ENCODE measurements at regions not wholly inside any gene's neighbourhood (a gene's known extent, or its start where the extent isn't known, plus 50 kb on each side); places are given as distances from the start of the nearest gene placed in this dataset.
"Not testable (repeated sequence)": the region's sequence is repeated elsewhere in the genome, so short reads cannot be mapped to it uniquely, and the experiment has no call there.

DNA sequence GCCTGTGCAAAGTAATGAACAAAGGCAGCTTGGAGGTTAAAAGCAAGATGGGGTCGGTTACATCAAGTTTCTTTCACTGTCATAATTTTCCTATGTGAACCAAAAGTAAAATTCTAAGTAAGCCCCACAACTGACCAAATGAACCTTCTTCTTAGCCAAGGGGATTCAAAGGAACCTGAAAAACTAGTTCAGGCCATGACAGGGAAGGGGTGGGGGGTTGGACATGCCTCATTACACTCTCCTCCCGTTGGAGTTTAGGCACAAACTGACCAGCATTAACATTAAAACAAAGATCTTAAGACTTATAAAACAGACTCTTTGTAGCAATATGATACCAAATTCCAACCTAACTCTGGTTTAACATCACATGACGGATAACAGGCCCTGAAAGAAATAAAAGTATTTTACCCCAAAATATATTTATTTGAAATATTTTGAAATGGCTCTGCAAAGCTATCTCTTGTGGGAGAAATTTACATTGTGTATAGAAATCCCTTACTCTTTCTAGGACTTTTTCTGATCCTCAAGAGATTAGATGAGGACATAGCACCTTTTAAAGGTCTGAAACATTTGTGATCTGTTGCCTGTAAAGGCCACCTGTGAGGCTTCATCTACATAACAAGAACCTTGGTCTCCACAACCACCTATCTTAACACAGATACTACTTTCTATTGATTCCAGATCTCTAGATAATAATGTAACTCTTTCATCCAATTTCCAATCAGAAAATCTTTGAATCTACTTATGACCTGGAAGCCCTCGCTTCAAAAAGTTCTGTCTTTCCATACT, 1829.0 kb upstream of the MIR17HG start:
- no peaks in the 10 kb centered on the region for H3K36me3 ChIP-seq (ENCODE audit: control insufficient read depth, insufficient read depth, low read length)
- H3K4me3 ChIP-seq (ENCODE audit: low read depth, low read length): no peak overlapping the region
- H3K4me1 ChIP-seq (ENCODE audit: control insufficient read depth, insufficient read depth, low read length): no peaks in the 10 kb centered on the region
- no peaks in the 10 kb centered on the region for H3K27me3 ChIP-seq (ENCODE audit: control insufficient read depth, insufficient read depth, low read length)
- WGBS (ENCODE audit: insufficient coverage): no CpG with 5 or more reads among the region's 4 CpGs
- no peaks in the 10 kb centered on the region for H3K9me3 ChIP-seq (ENCODE audit: control insufficient read depth, insufficient read depth, low read length)
- no peak for DNase-seq (ENCODE audit: low read depth in 4 of 6, low spot score in 6 of 6)
- H3K27ac ChIP-seq (ENCODE audit: low read depth, low read length): no peak overlapping the region

GRCh38 chr13:89520468-89520867, 1827.0 kb upstream of the MIR17HG start:
- no peaks in the 10 kb centered on the region for H3K9me3 ChIP-seq (ENCODE audit: control insufficient read depth, insufficient read depth, low read length)
- DNase-seq (ENCODE audit: low read depth in 4 of 6, low spot score in 6 of 6): no peak
- H3K36me3 ChIP-seq (ENCODE audit: control insufficient read depth, insufficient read depth, low read length): no peaks in the 10 kb centered on the region
- H3K4me3 ChIP-seq (ENCODE audit: low read depth, low read length): no peak overlapping the region
- H3K27me3 ChIP-seq (ENCODE audit: control insufficient read depth, insufficient read depth, low read length): no peaks in the 10 kb centered on the region
- no peak overlapping the region for H3K27ac ChIP-seq (ENCODE audit: low read depth, low read length)
- H3K4me1 ChIP-seq (ENCODE audit: control insufficient read depth, insufficient read depth, low read length): no peaks in the 10 kb centered on the region

DNA sequence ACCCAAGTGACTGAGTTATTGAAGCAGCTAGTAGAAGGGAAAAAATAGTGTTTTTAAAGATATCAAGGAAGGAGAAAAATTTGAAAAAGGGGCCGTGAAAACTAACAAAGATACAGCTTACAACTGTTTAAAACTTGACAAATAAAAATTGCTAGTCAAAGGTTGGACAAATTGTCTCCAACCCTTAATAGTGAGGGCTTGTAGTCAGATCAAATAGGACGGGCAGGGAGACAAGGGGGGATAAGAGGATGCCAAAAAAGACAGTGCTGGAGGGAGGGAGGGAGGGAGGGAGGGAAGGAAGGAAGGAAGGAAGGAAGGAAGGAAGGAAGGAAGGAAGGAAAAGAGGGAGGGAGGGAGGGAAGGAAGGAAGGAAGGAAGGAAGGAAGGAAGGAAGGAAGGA, 1825.8 kb upstream of the MIR17HG start:
- not testable (repeated sequence) for H3K27me3 ChIP-seq (ENCODE audit: control insufficient read depth, insufficient read depth, low read length); H3K9me3 ChIP-seq (ENCODE audit: control insufficient read depth, insufficient read depth, low read length); DNase-seq (ENCODE audit: low read depth in 4 of 6, low spot score in 6 of 6); H3K4me1 ChIP-seq (ENCODE audit: control insufficient read depth, insufficient read depth, low read length); H3K4me3 ChIP-seq (ENCODE audit: low read depth, low read length); H3K36me3 ChIP-seq (ENCODE audit: control insufficient read depth, insufficient read depth, low read length); H3K27ac ChIP-seq (ENCODE audit: low read depth, low read length)
- WGBS (ENCODE audit: insufficient coverage): no CpG with 5 or more reads among the region's 2 CpGs

GRCh38 chr13:89541091-89542030, 1806.1 kb upstream of the MIR17HG start:
- WGBS (ENCODE audit: insufficient coverage): 93% methylated on average over 6 of the region's 6 CpGs
- Histone ChIP-seq H3K4me1 (ENCODE audit: control insufficient read depth, insufficient read depth, low read length) (no peaks in the 10 kb centered on the region), H3K4me3 (ENCODE audit: low read depth, low read length) (no peak overlapping the region), H3K9me3 (ENCODE audit: control insufficient read depth, insufficient read depth, low read length) (no peaks in the 10 kb centered on the region), H3K27ac (ENCODE audit: low read depth, low read length) (no peak overlapping the region), H3K36me3 (ENCODE audit: control insufficient read depth, insufficient read depth, low read length) (no peaks in the 10 kb centered on the region), H3K27me3 (ENCODE audit: control insufficient read depth, insufficient read depth, low read length) (no peaks in the 10 kb centered on the region)
- no peak for DNase-seq (ENCODE audit: low read depth in 4 of 6, low spot score in 6 of 6)

DNA sequence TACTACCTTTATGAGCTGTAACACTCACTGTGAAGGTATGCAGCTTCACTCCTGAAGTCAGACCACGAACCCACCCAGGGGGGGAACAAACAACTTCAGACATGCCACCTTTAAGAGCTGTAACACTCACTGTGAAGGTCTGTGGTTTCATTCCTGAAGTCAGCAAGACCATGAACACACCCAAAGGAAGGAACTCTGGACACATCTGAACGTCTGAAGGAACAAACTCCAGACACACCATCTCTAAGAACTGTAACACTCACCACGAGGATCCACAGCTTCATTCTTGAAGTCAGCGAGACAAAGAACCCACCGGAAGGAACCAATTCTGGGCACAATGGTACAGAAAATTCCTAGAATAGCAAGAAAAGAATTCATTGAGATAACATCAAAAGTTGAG, 1796.5 kb upstream of the MIR17HG start:
- Histone ChIP-seq H3K9me3 (ENCODE audit: control insufficient read depth, insufficient read depth, low read length) (no peaks in the 10 kb centered on the region), H3K27ac (ENCODE audit: low read depth, low read length) (no peak overlapping the region), H3K4me3 (ENCODE audit: low read depth, low read length) (no peak overlapping the region), H3K4me1 (ENCODE audit: control insufficient read depth, insufficient read depth, low read length) (no peaks in the 10 kb centered on the region), H3K36me3 (ENCODE audit: control insufficient read depth, insufficient read depth, low read length) (no peaks in the 10 kb centered on the region), H3K27me3 (ENCODE audit: control insufficient read depth, insufficient read depth, low read length) (no peaks in the 10 kb centered on the region)
- no peak for DNase-seq (ENCODE audit: low read depth in 4 of 6, low spot score in 6 of 6)
- 77% methylated on average over 3 of the region's 5 CpGs for WGBS (ENCODE audit: insufficient coverage)

- H3K36me3 ChIP-seq (ENCODE audit: control insufficient read depth, insufficient read depth, low read length): no peaks in the 10 kb centered on the region
- no peaks in the 10 kb centered on the region for H3K27me3 ChIP-seq (ENCODE audit: control insufficient read depth, insufficient read depth, low read length)
- no peak overlapping the region for H3K27ac ChIP-seq (ENCODE audit: low read depth, low read length)
- no peak overlapping the region for H3K4me3 ChIP-seq (ENCODE audit: low read depth, low read length)
- WGBS (ENCODE audit: insufficient coverage): no CpG with 5 or more reads among the region's 1 CpG
- no peaks in the 10 kb centered on the region for H3K9me3 ChIP-seq (ENCODE audit: control insufficient read depth, insufficient read depth, low read length)
- no peaks in the 10 kb centered on the region for H3K4me1 ChIP-seq (ENCODE audit: control insufficient read depth, insufficient read depth, low read length)
- DNase-seq (ENCODE audit: low read depth in 4 of 6, low spot score in 6 of 6): no peak
Measured at GRCh38 chr13:89554801-89555200, 1792.7 kb upstream of the MIR17HG start.

DNA sequence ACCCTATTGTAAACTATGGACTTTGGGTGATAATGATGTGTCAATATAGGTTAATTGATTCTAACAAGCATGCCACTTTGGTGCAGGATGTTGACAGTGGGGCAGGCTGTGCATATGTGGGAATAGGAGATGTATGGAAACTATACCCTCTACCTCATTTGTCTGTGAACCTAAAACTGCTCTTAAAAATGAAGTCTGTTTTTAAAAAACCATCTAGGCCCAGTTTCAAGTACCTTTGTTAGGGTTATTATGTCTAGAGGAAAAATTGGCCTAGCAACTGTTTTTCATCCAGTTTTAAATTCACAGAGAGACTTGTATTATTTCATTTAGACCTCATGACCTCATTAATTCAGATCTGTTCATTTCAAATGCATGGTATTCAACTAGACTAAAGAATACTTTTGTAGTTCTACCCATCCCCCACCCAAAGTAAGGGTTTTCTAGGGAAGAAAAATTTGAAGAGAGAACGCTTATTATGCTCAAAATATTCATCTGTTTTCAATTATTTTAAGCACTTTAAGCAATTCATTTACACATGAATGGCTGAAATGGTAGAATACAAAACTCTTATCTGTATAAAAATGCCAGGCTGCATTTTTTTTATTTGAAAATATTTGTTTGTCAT, 1781.9 kb upstream of the MIR17HG start:
- no CpG with 5 or more reads among the region's 1 CpG for WGBS (ENCODE audit: insufficient coverage)

GRCh38 chr13:89567025-89567424, 1780.5 kb upstream of the MIR17HG start:
- no CpG with 5 or more reads among the region's 4 CpGs for WGBS (ENCODE audit: insufficient coverage)
- H3K27ac ChIP-seq (ENCODE audit: low read depth, low read length): no peak overlapping the region
- H3K36me3 ChIP-seq (ENCODE audit: control insufficient read depth, insufficient read depth, low read length): no peaks in the 10 kb centered on the region
- H3K9me3 ChIP-seq (ENCODE audit: control insufficient read depth, insufficient read depth, low read length): no peaks in the 10 kb centered on the region
- H3K4me3 ChIP-seq (ENCODE audit: low read depth, low read length): no peak overlapping the region
- H3K4me1 ChIP-seq (ENCODE audit: control insufficient read depth, insufficient read depth, low read length): no peaks in the 10 kb centered on the region
- no peaks in the 10 kb centered on the region for H3K27me3 ChIP-seq (ENCODE audit: control insufficient read depth, insufficient read depth, low read length)
- DNase-seq (ENCODE audit: low read depth in 4 of 6, low spot score in 6 of 6): no peak

More for the DNA sequence above, 1781.9 kb upstream of the MIR17HG start:
- no peak overlapping the region for H3K27ac ChIP-seq (ENCODE audit: low read depth, low read length)
- H3K4me3 ChIP-seq (ENCODE audit: low read depth, low read length): no peak overlapping the region
- H3K27me3 ChIP-seq (ENCODE audit: control insufficient read depth, insufficient read depth, low read length): no peaks in the 10 kb centered on the region
- no peaks in the 10 kb centered on the region for H3K9me3 ChIP-seq (ENCODE audit: control insufficient read depth, insufficient read depth, low read length)
- H3K36me3 ChIP-seq (ENCODE audit: control insufficient read depth, insufficient read depth, low read length): no peaks in the 10 kb centered on the region
- DNase-seq (ENCODE audit: low read depth in 4 of 6, low spot score in 6 of 6): peak in 1 of 6 donors; percentile 45
- H3K4me1 ChIP-seq (ENCODE audit: control insufficient read depth, insufficient read depth, low read length): no peaks in the 10 kb centered on the region

GRCh38 chr13:89568276-89568675, 1779.2 kb upstream of the MIR17HG start:
- no CpG with 5 or more reads among the region's 2 CpGs for WGBS (ENCODE audit: insufficient coverage)
- no peak overlapping the region for H3K4me3 ChIP-seq (ENCODE audit: low read depth, low read length)
- no peaks in the 10 kb centered on the region for H3K36me3 ChIP-seq (ENCODE audit: control insufficient read depth, insufficient read depth, low read length)
- no peaks in the 10 kb centered on the region for H3K9me3 ChIP-seq (ENCODE audit: control insufficient read depth, insufficient read depth, low read length)
- no peak overlapping the region for H3K27ac ChIP-seq (ENCODE audit: low read depth, low read length)
- DNase-seq (ENCODE audit: low read depth in 4 of 6, low spot score in 6 of 6): no peak
- H3K4me1 ChIP-seq (ENCODE audit: control insufficient read depth, insufficient read depth, low read length): no peaks in the 10 kb centered on the region
- no peaks in the 10 kb centered on the region for H3K27me3 ChIP-seq (ENCODE audit: control insufficient read depth, insufficient read depth, low read length)

Measured in spinal cord (tissue), 9 donors.